Lower leg skin (tissue), 3 donors: ENCODE measurements at regions not wholly inside any gene's neighbourhood (a gene's known extent, or its start where the extent isn't known, plus 50 kb on each side); places are given as distances from the start of the nearest gene placed in this dataset.

ENCODE experiments used
- CTCF ChIP-seq, 3 donors: fragments of 450-650 bp; IDR thresholded peaks; one replicate each; pipeline ENCODE4 v1.5.1; 2016; ENCODE audit warnings: antibody characterized with exemption in 3 of 3, mild to moderate bottlenecking in 3 of 3, moderate library complexity in 2 of 3
- POLR2A ChIP-seq, 2 donors: fragments of 450-650 bp; IDR thresholded peaks; one replicate each; pipeline ENCODE4 v1.6.1; 2016 to 2017; ENCODE audit warnings: antibody characterized with exemption in 2 of 2, mild to moderate bottlenecking in 1 of 2, moderate library complexity in 1 of 2

DNA sequence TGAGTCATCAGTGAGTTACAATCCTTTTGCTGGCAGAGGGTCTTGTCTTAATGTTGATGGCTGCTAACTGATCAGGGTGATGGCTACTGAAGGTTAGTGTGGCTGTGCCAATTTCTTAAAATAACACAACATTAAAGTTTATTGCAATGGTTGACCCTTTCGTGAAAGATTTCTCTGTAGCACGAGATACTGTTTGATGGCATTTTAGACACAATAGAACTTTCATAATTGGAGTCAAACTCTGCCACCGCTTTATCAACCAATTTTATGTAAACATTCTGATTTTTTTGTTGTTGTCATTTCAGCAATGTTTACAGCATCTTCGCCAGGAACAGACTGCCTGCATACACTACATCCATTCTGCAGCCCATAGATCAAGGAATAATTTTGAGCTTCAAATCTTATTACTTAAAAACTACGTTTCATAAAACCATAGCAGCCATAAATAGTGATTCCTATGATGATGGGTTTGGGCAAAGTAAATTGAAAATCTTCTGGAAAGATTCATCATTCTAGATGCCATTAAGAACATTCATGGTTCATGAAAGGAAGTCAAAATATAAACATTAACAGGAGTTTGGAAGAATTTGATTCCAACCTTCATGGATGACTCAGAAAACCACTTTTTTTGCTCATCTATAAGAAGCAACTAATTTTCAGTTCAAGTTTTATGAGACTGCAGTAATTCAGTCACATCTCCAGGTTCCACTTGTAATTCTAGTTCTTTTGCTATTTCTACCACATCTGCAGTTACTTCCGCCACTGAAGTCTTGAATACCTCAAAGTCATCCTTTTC is 85.9 kb downstream of the TYW3 start:
- TF ChIP-seq CTCF (IDR thresholded peaks at IDR 0.05) (no peak), POLR2A (IDR thresholded peaks at IDR 0.05) (no peak)
